CD4-positive, alpha-beta memory T cell (primary cell): ENCODE measurements at regions not wholly inside any gene's neighbourhood (a gene's known extent, or its start where the extent isn't known, plus 50 kb on each side); places are given as distances from the start of the nearest gene placed in this dataset.

Experiments used
- CTCF ChIA-PET: fragments of 350-600 bp; sonication (Branson Sonifier 250); formaldehyde crosslinking; loops from one replicate; lab custom pipeline; 2021; ENCODE audit warnings: inconsistent platforms; ENCODE audit not compliant: partially characterized antibody; lab: Charles Lee
- POLR2A ChIA-PET: fragments of 350-600 bp; sonication (Branson Sonifier 250); formaldehyde crosslinking; loops from one replicate; lab custom pipeline; 2021; ENCODE audit not compliant: partially characterized antibody; lab: Charles Lee
- DNase-seq, 5 donors: peaks; one replicate each; pipeline versions ENCODE4 v3.0.0 to v3.0.0-alpha.2; 2020 to 2022; ENCODE audit warnings: mixed read lengths in 1 of 5
- H3K27ac ChIP-seq: one replicate; pipeline ENCODE4 v1.7.0; 2013; ENCODE audit warnings: low read depth, low read length
- H3K27me3 ChIP-seq: 2 replicates; pipeline ENCODE4 v1.7.0; 2013; ENCODE audit warnings: mild to moderate bottlenecking, low read length, moderate library complexity; ENCODE audit not compliant: insufficient read depth
- H3K36me3 ChIP-seq: 2 replicates; pipeline ENCODE4 v1.7.0; 2013; ENCODE audit warnings: mild to moderate bottlenecking, low read length, moderate library complexity; ENCODE audit not compliant: insufficient read depth
- H3K4me1 ChIP-seq: 2 replicates; pipeline ENCODE4 v1.7.0; 2013; ENCODE audit warnings: mild to moderate bottlenecking, low read length, moderate library complexity; ENCODE audit not compliant: insufficient read depth
- H3K4me3 ChIP-seq, 2 donors: one replicate each; pipeline ENCODE4 v1.7.0; 2013; ENCODE audit warnings: low read length in 2 of 2, mild to moderate bottlenecking in 1 of 2
- H3K9me3 ChIP-seq, 2 donors: one replicate each; pipeline ENCODE4 v1.7.0; 2013; ENCODE audit warnings: low read length in 2 of 2, control low read depth in 1 of 2; ENCODE audit not compliant: control insufficient read depth in 1 of 2
- H3K27ac Mint-ChIP-seq, 7 donors: one replicate each; pipeline ENCODE4 v1.8.0; 2020 to 2021; ENCODE audit warnings: mixed read lengths in 7 of 7, mild to moderate bottlenecking in 6 of 7, inconsistent platforms in 3 of 7, moderate library complexity in 3 of 7
- H3K27me3 Mint-ChIP-seq, 2 donors: one replicate each; pipeline ENCODE4 v1.8.0; 2020 to 2021; ENCODE audit warnings: mixed read lengths in 2 of 2
- H3K36me3 Mint-ChIP-seq, 2 donors: one replicate each; pipeline ENCODE4 v1.8.0; 2020 to 2021; ENCODE audit warnings: mixed read lengths in 2 of 2, inconsistent platforms in 1 of 2, mild to moderate bottlenecking in 1 of 2
- H3K4me1 Mint-ChIP-seq, 4 donors: one replicate each; pipeline ENCODE4 v1.8.0; 2020 to 2021; ENCODE audit warnings: mixed read lengths in 4 of 4, mild to moderate bottlenecking in 1 of 4
- H3K4me3 Mint-ChIP-seq, 8 donors: one replicate each; pipeline ENCODE4 v1.8.0; 2020 to 2021; ENCODE audit warnings: mixed read lengths in 8 of 8, mild to moderate bottlenecking in 7 of 8, moderate library complexity in 6 of 8, inconsistent platforms in 3 of 8
- H3K9me3 Mint-ChIP-seq, 8 donors: one replicate each; pipeline ENCODE4 v1.8.0; 2020 to 2021; ENCODE audit warnings: mixed read lengths in 8 of 8, mild to moderate bottlenecking in 5 of 8, inconsistent platforms in 3 of 8, moderate library complexity in 1 of 8
- intact Hi-C: fragments of 100-400 bp; cut with micrococcal nuclease; formaldehyde crosslinking; loops from one replicate; pipeline ENCODE4 v1.15.1; 2023

- CTCF ChIA-PET, result interaction anchor here (1.4 kb wide), 1 partner anchor 120 kb away, joined by 3 read pairs; no protein-coding TSS in a partner anchor
- Mint-ChIP-seq H3K27me3 (peaks cover 0 to 3% of the 10 kb centered on the region in 2 donors), H3K36me3 (peaks cover 0 to 3% of the 10 kb centered on the region in 2 donors), H3K27ac (no peak overlapping the region), H3K4me1 (no peaks in the 10 kb centered on the region), H3K4me3 (no peak overlapping the region), H3K9me3 (peaks cover 2 to 12% (median 7%) of the 10 kb centered on the region in 8 donors)
- DNase-seq, result no peak
- intact Hi-C loops, result no loop called here
- Histone ChIP-seq H3K9me3 (no peaks in the 10 kb centered on the region), H3K27ac (no peak overlapping the region), H3K4me3 (no peak overlapping the region), H3K4me1 (no peaks in the 10 kb centered on the region), H3K27me3 (no peaks in the 10 kb centered on the region), H3K36me3 (no peaks in the 10 kb centered on the region)
- POLR2A ChIA-PET, result no interaction called here
These were observed 59.9 kb downstream of the GPR65 start for GRCh38 chr14:88064841-88065240.

GRCh38 chr14:88069677-88070076 lies 64.7 kb downstream of the GPR65 start:
- no peaks in the 10 kb centered on the region for H3K4me1 Mint-ChIP-seq
- no peak overlapping the region for H3K27ac ChIP-seq
- peaks cover 7 to 28% (median 18%) of the 10 kb centered on the region in 8 donors for H3K9me3 Mint-ChIP-seq
- POLR2A ChIA-PET, result no interaction called here
- no peaks in the 10 kb centered on the region for H3K9me3 ChIP-seq
- intact Hi-C loops, result no loop called here
- H3K36me3 ChIP-seq, result no peaks in the 10 kb centered on the region
- no peak for DNase-seq
- H3K27ac Mint-ChIP-seq, result no peak overlapping the region
- H3K27me3 Mint-ChIP-seq, result peaks cover 0 to 3% of the 10 kb centered on the region in 2 donors
- no peaks in the 10 kb centered on the region for H3K27me3 ChIP-seq
- no peaks in the 10 kb centered on the region for H3K4me1 ChIP-seq
- H3K4me3 ChIP-seq, result no peak overlapping the region
- CTCF ChIA-PET, result no interaction called here
- H3K4me3 Mint-ChIP-seq, result no peak overlapping the region
- H3K36me3 Mint-ChIP-seq, result peaks cover 0 to 10% of the 10 kb centered on the region in 2 donors

- no peak for DNase-seq
- H3K9me3 Mint-ChIP-seq, result peaks cover 2 to 16% (median 9%) of the 10 kb centered on the region in 8 donors
- Histone ChIP-seq H3K36me3 (no peaks in the 10 kb centered on the region), H3K27ac (no peak overlapping the region), H3K4me3 (no peak overlapping the region), H3K9me3 (no peaks in the 10 kb centered on the region), H3K4me1 (no peaks in the 10 kb centered on the region), H3K27me3 (no peaks in the 10 kb centered on the region)
- no peak overlapping the region for H3K4me3 Mint-ChIP-seq
- CTCF ChIA-PET, result interaction anchor here (1.4 to 2.0 kb wide), 2 partner anchors 70 to 130 kb away, joined by 3 to 4 read pairs; partner anchors contain the start of gene GPR65
- peaks cover 0 to 6% of the 10 kb centered on the region in 2 donors for H3K36me3 Mint-ChIP-seq
- POLR2A ChIA-PET, result no interaction called here
- H3K27ac Mint-ChIP-seq, result no peak overlapping the region
- H3K4me1 Mint-ChIP-seq, result no peaks in the 10 kb centered on the region
- intact Hi-C loops, result no loop called here
- H3K27me3 Mint-ChIP-seq, result no peaks in the 10 kb centered on the region
These were observed 70.5 kb downstream of the GPR65 start for GRCh38 chr14:88075269-88075981.

GRCh38 chr14:88078525-88078924 lies 73.6 kb downstream of the GPR65 start:
- no peak overlapping the region for H3K4me3 Mint-ChIP-seq
- H3K27me3 Mint-ChIP-seq, result no peaks in the 10 kb centered on the region
- POLR2A ChIA-PET, result no interaction called here
- no peak overlapping the region for H3K27ac Mint-ChIP-seq
- no peaks in the 10 kb centered on the region for H3K4me1 ChIP-seq
- no peaks in the 10 kb centered on the region for H3K9me3 ChIP-seq
- intact Hi-C loops, result no loop called here
- DNase-seq, result no peak
- CTCF ChIA-PET, result interaction anchor here (0.8 kb wide), 1 partner anchor 113 kb away, joined by 3 read pairs; no protein-coding TSS in a partner anchor
- H3K36me3 Mint-ChIP-seq, result no peaks in the 10 kb centered on the region
- H3K9me3 Mint-ChIP-seq, result peaks cover 0 to 8% (median under 1%) of the 10 kb centered on the region in 8 donors
- no peaks in the 10 kb centered on the region for H3K4me1 Mint-ChIP-seq
- no peak overlapping the region for H3K27ac ChIP-seq
- H3K27me3 ChIP-seq, result no peaks in the 10 kb centered on the region
- H3K36me3 ChIP-seq, result no peaks in the 10 kb centered on the region
- no peak overlapping the region for H3K4me3 ChIP-seq

- Mint-ChIP-seq H3K4me3 (no peak overlapping the region), H3K4me1 (no peaks in the 10 kb centered on the region), H3K27ac (no peak overlapping the region), H3K36me3 (no peaks in the 10 kb centered on the region), H3K9me3 (no peaks in the 10 kb centered on the region), H3K27me3 (no peaks in the 10 kb centered on the region)
- no peak for DNase-seq
- Histone ChIP-seq H3K27ac (no peak overlapping the region), H3K4me3 (no peak overlapping the region), H3K4me1 (no peaks in the 10 kb centered on the region), H3K9me3 (no peaks in the 10 kb centered on the region), H3K27me3 (no peaks in the 10 kb centered on the region), H3K36me3 (no peaks in the 10 kb centered on the region)
- intact Hi-C loops, result no loop called here
- CTCF ChIA-PET, result no interaction called here
- POLR2A ChIA-PET, result no interaction called here
These were observed 74.7 kb downstream of the GPR65 start for GRCh38 chr14:88079624-88080023.

GRCh38 chr14:88085736-88086135 lies 80.8 kb downstream of the GPR65 start:
- H3K4me3 ChIP-seq, result no peak overlapping the region
- H3K4me1 ChIP-seq, result no peaks in the 10 kb centered on the region
- no peaks in the 10 kb centered on the region for H3K36me3 ChIP-seq
- Mint-ChIP-seq H3K36me3 (no peaks in the 10 kb centered on the region), H3K27ac (no peak overlapping the region), H3K4me3 (no peak overlapping the region), H3K4me1 (no peaks in the 10 kb centered on the region), H3K9me3 (no peaks in the 10 kb centered on the region), H3K27me3 (peaks cover 0 to 1% of the 10 kb centered on the region in 2 donors)
- CTCF ChIA-PET, result no interaction called here
- H3K27me3 ChIP-seq, result no peaks in the 10 kb centered on the region
- intact Hi-C loops, result no loop called here
- no peak for DNase-seq
- POLR2A ChIA-PET, result no interaction called here
- no peaks in the 10 kb centered on the region for H3K9me3 ChIP-seq
- H3K27ac ChIP-seq, result no peak overlapping the region

GRCh38 chr14:88089445-88089844 lies 84.5 kb downstream of the GPR65 start:
- H3K27me3 ChIP-seq, result no peaks in the 10 kb centered on the region
- no peak for DNase-seq
- Mint-ChIP-seq H3K4me3 (no peak overlapping the region), H3K9me3 (peaks cover 0 to 4% (median 0%) of the 10 kb centered on the region in 8 donors), H3K27ac (no peak overlapping the region), H3K36me3 (no peaks in the 10 kb centered on the region), H3K4me1 (no peaks in the 10 kb centered on the region), H3K27me3 (peaks cover 0 to 1% of the 10 kb centered on the region in 2 donors)
- H3K9me3 ChIP-seq, result no peaks in the 10 kb centered on the region
- intact Hi-C loops, result no loop called here
- no peak overlapping the region for H3K27ac ChIP-seq
- H3K4me1 ChIP-seq, result no peaks in the 10 kb centered on the region
- ChIA-PET POLR2A (no interaction called here), CTCF (interaction anchor here (1.7 kb wide), 1 partner anchor 79 kb away, joined by 4 read pairs; no protein-coding TSS in a partner anchor)
- H3K36me3 ChIP-seq, result no peaks in the 10 kb centered on the region
- H3K4me3 ChIP-seq, result no peak overlapping the region
